ENCODE measurements at regions not wholly inside any gene's neighbourhood (a gene's known extent, or its start where the extent isn't known, plus 50 kb on each side); places are given as distances from the start of the nearest gene placed in this dataset.

- H3K9me2 ChIP-seq (ENCODE audit: insufficient read depth), result no peaks in the 10 kb centered on the region
- ChIA-PET POLR2A (no interaction called here), CTCF (no interaction called here), RAD21 (ENCODE audit: low non-redundant PET in 1 of 2, low total read pairs in 2 of 2, uncharacterized antibody in 2 of 2, unreplicated experiment in 2 of 2) (no interaction called here)
- peaks cover 14 to 36% of the 10 kb centered on the region in 2 experiments; a peak in 2 of 4 replicates for H3K9me3 ChIP-seq (ENCODE audit: control insufficient read depth in 1 of 2, insufficient read depth in 1 of 2, low read depth in 1 of 2, low read length in 2 of 2)
- no peak overlapping the region for H3K4me3 ChIP-seq (replicated peaks in 1 of 2; ENCODE audit: low read depth in 1 of 2, low read length in 2 of 2)
- no peaks in the 10 kb centered on the region for H3K27me3 ChIP-seq (ENCODE audit: insufficient read depth, low read length)
- BruUV-seq (replicated peaks), result no TSS peak
- H3K36me3 ChIP-seq (ENCODE audit: control insufficient read depth in 1 of 2, insufficient read depth in 2 of 2, low read length in 2 of 2), result no peaks in the 10 kb centered on the region
- TF ChIP-seq REST (IDR thresholded peaks at IDR 0.05; ENCODE audit: low read depth) (no peak), POLR2AphosphoS5 (IDR thresholded peaks at IDR 0.05; ENCODE audit: low read depth, low read length) (no peak), ELF1 (IDR thresholded peaks at IDR 0.05; ENCODE audit: borderline replicate concordance, low read depth) (no peak), ZFX (IDR thresholded peaks at IDR 0.05) (no peak), TCF7L2 (IDR thresholded peaks at IDR 0.05; ENCODE audit: borderline replicate concordance, extremely low read depth, insufficient read depth, insufficient read length) (no peak), JUND (IDR thresholded peaks at IDR 0.05) (no peak), YY1 (IDR thresholded peaks at IDR 0.05; ENCODE audit: extremely low read depth, insufficient replicate concordance, low read depth, low read length) (no peak), POLR2A (IDR thresholded peaks at IDR 0.05; ENCODE audit: borderline replicate concordance, extremely low read depth, insufficient read depth, insufficient read length) (no peak), CBX3 (IDR thresholded peaks at IDR 0.05; ENCODE audit: low read depth) (no peak), RAD21 (IDR thresholded peaks at IDR 0.05; ENCODE audit: low read depth) (no peak), SRF (IDR thresholded peaks at IDR 0.05; ENCODE audit: low read depth) (no peak), CTCF (IDR thresholded peaks at IDR 0.05 in 2 of 3, conservative IDR thresholded peaks at IDR 0.05 in 1 of 3; ENCODE audit: borderline replicate concordance in 1 of 3, insufficient read depth in 1 of 3, low read depth in 2 of 3, low read length in 2 of 3) (no peak), ZNF274 (IDR thresholded peaks at IDR 0.05; ENCODE audit: low read depth, low read length) (no peak), FOSL1 (IDR thresholded peaks at IDR 0.05; ENCODE audit: low read depth) (no peak), EZH2phosphoT487 (IDR thresholded peaks at IDR 0.05; ENCODE audit: borderline replicate concordance) (no peak)
- TF ChIP-seq, protein P1, sequence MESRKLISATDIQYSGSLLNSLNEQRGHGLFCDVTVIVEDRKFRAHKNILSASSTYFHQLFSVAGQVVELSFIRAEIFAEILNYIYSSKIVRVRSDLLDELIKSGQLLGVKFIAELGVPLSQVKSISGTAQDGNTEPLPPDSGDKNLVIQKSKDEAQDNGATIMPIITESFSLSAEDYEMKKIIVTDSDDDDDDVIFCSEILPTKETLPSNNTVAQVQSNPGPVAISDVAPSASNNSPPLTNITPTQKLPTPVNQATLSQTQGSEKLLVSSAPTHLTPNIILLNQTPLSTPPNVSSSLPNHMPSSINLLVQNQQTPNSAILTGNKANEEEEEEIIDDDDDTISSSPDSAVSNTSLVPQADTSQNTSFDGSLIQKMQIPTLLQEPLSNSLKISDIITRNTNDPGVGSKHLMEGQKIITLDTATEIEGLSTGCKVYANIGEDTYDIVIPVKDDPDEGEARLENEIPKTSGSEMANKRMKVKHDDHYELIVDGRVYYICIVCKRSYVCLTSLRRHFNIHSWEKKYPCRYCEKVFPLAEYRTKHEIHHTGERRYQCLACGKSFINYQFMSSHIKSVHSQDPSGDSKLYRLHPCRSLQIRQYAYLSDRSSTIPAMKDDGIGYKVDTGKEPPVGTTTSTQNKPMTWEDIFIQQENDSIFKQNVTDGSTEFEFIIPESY (IDR thresholded peaks at IDR 0.05; ENCODE audit: extremely low read depth, insufficient replicate concordance, low read length), result no peak
- TF ChIP-seq, protein P2, sequence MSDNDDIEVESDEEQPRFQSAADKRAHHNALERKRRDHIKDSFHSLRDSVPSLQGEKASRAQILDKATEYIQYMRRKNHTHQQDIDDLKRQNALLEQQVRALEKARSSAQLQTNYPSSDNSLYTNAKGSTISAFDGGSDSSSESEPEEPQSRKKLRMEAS (IDR thresholded peaks at IDR 0.05), result no peak
- H3K79me2 ChIP-seq (ENCODE audit: insufficient read depth, low read length), result no peaks in the 10 kb centered on the region
- DNase-seq (ENCODE audit: low read depth, low spot score) (no peak), ATAC-seq (no peak)
- no peak overlapping the region for H2AFZ ChIP-seq (ENCODE audit: low read depth, low read length, poor library complexity, severe bottlenecking)
- no peaks in the 10 kb centered on the region for H4K20me1 ChIP-seq (ENCODE audit: insufficient read depth)
- intact Hi-C loops (cut with micrococcal nuclease), result no loop called here
- no peak overlapping the region for H3K9ac ChIP-seq (ENCODE audit: low read length)
- no peak overlapping the region for H3K27ac ChIP-seq (ENCODE audit: low read depth, low read length)
- no peak overlapping the region for H3K4me2 ChIP-seq (ENCODE audit: low read length)
- H3K4me1 ChIP-seq (ENCODE audit: control insufficient read depth in 1 of 2, insufficient read depth in 2 of 2, low read length in 2 of 2), result peaks cover 0 to 5% of the 10 kb centered on the region in 2 experiments; a peak in 1 of 4 replicates
Observed at GRCh38 chr17:53627511-53627910, 195.2 kb upstream of the KIF2B start.

All from HCT116 (cell line).